HG03342 (cell line): ENCODE measurements at regions not wholly inside any gene's neighbourhood (a gene's known extent, or its start where the extent isn't known, plus 50 kb on each side); places are given as distances from the start of the nearest gene placed in this dataset.

Source experiments
- ATAC-seq: cut with Tn5 transposase; IDR thresholded peaks from one replicate; pipeline ENCODE4 v1.9.1; 2021; ENCODE audit warnings: mild to moderate bottlenecking, moderate library complexity; ENCODE audit not compliant: unreplicated experiment

- no peak for ATAC-seq
Observed at GRCh38 chr3:153714588-153715290, 406.5 kb upstream of the ARHGEF26 start.

DNA sequence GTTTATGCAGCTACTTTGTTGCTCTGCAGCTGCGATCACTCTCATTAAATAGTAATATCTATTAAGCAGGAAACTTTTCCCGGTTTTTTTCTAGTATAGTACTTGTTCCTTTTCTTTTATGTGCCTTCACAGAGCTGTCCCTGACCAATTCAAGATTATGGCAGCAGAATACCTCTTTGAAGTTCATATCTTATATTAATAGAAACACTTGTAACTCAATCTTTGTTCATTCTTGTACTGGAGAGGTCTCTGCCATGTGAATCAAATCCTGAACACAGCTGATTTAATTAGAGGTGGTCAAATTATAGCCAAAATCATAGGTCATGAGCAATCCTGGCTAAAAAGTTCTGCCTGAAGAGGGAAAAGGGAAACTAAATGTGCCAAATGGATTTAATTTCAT is 399.0 kb upstream of the ARHGEF26 start:
- ATAC-seq = no peak

DNA sequence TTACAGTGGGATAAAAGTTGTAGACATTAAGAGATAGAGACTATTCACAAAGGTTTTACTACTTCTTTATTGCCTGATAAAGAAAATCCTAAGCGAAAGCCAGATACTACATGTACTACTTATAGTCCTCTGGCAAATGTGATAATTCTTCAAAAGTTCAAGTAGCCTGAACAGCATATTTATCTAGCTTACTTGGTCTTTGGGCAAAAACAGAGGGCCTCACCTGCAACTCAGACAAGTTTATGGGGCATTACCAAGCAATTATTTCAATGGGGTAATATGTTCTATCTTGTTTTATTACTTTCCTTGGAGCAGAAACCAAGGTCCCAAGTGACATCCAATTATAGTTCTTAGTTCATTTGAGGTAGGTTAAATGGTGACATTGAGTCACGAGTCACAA is 390.1 kb upstream of the ARHGEF26 start:
- ATAC-seq = no peak

GRCh38 chr3:153734777-153735551 is 386.2 kb upstream of the ARHGEF26 start:
- no peak for ATAC-seq

- ATAC-seq = no peak
Observed at GRCh38 chr3:153740109-153740508, 381.1 kb upstream of the ARHGEF26 start.

GRCh38 chr3:153744889-153745288 is 376.3 kb upstream of the ARHGEF26 start:
- ATAC-seq = no peak

DNA sequence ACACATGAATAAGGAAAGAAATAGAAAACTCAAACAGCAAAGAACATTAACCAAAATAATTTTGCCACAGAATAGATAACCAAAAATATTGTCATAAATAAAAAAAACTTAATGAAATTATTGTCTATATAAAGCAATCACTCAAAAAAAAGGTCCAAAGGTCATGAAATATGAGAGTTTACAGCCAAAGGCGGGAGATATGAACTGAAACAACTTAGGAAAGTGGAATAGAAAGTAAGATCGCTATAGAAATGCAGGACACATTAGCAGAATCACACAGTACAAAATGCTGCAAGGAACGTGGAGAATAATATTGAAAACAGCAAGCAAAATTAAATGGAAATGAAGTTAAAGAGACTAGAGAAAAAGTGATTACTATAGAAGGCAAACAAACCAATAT is 375.0 kb upstream of the ARHGEF26 start:
- ATAC-seq = no peak

DNA sequence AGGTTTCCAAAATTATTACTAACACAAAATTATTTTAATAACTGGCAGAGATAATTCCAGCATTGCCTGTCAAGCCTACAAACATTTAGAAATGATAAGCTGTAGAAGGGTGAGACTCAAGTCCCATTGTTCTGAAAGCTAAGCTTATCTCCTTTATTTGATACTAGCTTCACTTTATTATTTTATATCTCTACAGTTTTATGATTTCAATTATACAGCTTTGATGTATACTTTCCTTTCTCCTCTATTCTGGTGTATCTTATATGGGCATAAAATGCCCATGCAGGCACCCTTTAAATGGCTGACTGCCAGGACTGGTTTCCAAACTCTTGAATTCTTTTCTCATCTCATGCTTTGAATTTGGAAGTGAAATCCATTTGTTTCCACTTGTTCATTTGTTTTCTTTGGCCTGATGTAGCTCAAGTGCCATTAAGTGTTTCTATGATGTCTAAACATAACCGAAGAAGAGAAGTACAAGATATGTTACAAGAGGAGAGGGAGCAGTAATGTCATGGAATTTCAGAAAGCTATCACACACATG is 372.1 kb upstream of the ARHGEF26 start:
- ATAC-seq = no peak

DNA sequence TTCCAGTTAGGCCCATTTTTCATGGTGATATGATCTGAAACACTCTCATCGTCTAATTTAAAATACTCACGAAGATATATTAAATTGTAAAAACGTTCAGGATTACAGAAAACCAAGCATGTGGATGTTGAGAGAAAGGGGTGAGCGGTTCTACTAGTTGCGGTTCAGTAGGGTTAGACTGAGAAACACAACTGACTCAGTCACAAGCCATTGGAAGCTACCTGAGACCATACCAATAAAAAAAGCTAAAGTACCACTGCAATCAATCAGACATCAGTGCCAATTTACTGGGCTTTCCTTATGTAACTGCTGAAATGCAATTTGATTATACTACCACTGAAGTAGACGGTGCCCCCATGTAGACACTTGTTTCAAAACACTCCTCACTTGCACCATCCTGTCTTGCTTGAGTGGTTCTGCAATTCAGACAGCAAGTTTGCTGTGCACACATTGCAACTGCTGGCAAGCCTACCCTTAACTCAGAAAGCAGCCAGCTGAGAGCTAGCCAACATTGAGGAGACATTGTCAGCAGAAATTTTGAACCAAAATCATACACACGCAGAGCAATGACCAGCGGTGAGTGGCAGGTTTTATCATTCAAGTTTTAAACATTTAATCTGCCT is 368.7 kb upstream of the ARHGEF26 start:
- ATAC-seq = no peak

GRCh38 chr3:153753035-153753434 is 368.2 kb upstream of the ARHGEF26 start:
- ATAC-seq = no peak

DNA sequence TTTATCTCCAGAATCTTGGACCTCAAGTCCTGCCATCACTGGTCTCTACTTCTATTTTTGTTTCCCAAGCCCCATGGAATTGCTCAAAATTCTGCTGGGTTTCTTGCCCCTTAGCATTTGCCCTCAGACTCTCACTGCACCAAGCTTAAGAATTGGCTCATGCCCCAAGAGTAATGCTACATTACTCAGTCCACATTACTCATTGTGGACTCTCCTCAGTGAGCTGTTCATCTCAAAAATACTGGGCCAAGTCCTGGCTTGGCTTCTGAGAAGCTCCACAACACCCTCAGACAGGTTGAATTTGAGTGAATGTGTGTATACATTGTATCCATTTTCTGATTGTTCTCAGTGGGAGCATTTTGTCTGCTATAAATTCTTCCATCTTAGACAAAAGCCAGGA is 364.4 kb upstream of the ARHGEF26 start:
- ATAC-seq = no peak

DNA sequence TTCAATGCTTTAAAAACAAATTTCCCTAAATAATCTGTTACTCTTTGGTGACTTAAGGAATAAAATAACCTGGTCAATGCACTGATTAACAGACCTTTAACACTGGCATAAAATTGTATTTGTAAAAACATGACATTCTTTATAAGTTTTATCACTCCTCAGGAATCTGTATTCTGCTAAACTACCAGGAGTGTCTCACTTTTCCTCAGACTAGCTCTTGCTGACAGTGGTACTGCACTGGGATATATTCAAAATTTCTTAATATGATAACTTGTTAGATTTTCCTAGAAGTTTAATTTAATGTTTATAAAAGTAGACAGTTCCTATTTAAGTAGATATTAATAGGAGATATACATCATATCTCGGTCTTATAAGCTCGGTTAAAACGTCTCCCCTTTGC is 363.4 kb upstream of the ARHGEF26 start:
- ATAC-seq = no peak

DNA sequence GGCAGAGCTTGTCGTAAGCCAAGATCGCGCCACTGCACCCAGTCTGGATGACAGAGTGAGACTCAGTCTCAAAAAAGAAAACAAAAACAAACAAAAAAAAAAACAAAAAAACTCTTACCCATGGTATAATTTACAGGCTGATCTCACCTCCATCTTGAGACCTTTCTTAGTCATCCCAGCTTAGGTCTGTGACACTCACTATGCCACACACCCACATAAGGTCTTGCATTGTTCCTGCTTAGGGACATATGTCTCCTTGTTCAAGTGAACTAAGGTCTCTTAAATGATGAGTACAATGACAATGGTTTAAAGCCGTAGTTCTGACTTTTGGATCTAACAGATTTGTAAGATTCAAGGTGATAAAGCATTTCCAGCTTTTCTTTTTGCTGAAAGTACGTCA is 360.2 kb upstream of the ARHGEF26 start:
- no peak for ATAC-seq

- no peak for ATAC-seq
Observed at GRCh38 chr3:153762411-153763235, 358.6 kb upstream of the ARHGEF26 start.

- ATAC-seq = peak; percentile 16
Observed at GRCh38 chr3:153767601-153768560, 353.3 kb upstream of the ARHGEF26 start.

DNA sequence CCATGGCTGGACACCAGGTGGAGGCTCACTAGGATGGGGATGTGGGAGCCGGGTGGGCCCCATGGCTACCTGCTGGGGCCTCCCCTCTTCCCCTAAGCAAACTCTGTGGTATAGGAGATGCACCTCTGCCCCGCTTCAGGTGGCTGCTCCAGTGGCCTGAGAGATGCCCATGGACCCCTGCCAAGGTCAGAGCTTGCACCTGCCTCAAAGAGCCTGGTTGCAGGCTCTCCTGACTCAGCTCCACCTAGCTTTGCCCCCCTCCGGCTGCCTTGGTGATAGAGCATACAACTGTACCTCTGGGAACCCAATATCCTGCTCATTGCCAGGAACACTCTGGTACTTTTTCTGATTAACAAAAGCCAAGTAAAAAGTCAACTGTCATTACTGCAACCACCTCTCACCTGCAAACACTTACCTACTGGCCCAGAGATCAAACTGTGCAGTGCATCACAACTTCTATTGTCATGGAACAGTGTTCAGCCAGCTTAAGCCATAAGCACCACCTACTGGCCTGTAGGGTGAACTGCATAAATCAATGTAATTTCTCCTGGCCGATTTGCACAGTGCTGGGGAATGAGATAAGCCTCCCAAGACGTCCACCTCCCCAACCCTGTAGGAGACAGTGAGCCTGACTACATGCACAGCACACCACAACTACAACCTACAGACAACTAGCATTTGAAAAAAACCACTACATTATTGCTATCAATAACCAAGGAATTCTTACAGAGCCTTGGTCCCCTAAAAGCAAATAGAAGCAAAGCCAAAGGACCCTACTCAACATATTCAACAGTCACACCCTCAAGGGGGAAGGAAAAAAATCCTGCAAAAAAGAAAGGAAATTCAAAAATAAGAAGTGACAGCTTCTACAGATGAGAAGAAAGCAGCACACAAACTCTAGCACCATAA is 352.4 kb upstream of the ARHGEF26 start:
- peak; percentile 93 for ATAC-seq

- ATAC-seq = no peak
Observed at GRCh38 chr3:153783106-153783505, 338.1 kb upstream of the ARHGEF26 start.

GRCh38 chr3:153783741-153784480 is 337.3 kb upstream of the ARHGEF26 start:
- no peak for ATAC-seq
